Lower lobe of right lung (tissue), 2 donors: ENCODE measurements at regions not wholly inside any gene's neighbourhood (a gene's known extent, or its start where the extent isn't known, plus 50 kb on each side); places are given as distances from the start of the nearest gene placed in this dataset.

Experiments
- ATAC-seq, 2 donors: fragments of 200-7000 bp; cut with Tn5 transposase; one replicate each; pipeline ENCODE4 v1.9.1; 2020 to 2022; ENCODE audit warnings: mild to moderate bottlenecking in 2 of 2, moderate library complexity in 2 of 2
- DNase-seq: peaks from one replicate; pipeline ENCODE4 v3.0.0-alpha.2; 2020
- H3K27ac ChIP-seq: fragments of 200-600 bp; one replicate; pipeline ENCODE4 v1.8.0; 2022
- H3K27me3 ChIP-seq: fragments of 200-600 bp; one replicate; pipeline ENCODE4 v1.8.0; 2022; ENCODE audit warnings: low read depth
- H3K36me3 ChIP-seq: fragments of 200-600 bp; one replicate; pipeline ENCODE4 v1.8.0; 2022; ENCODE audit warnings: mild to moderate bottlenecking
- H3K4me1 ChIP-seq: fragments of 200-600 bp; one replicate; pipeline ENCODE4 v1.8.0; 2022
- H3K4me3 ChIP-seq: fragments of 200-600 bp; one replicate; pipeline ENCODE4 v1.8.0; 2022; ENCODE audit warnings: mild to moderate bottlenecking
- H3K9me3 ChIP-seq: fragments of 200-600 bp; one replicate; pipeline ENCODE4 v1.8.0; 2022
- CTCF ChIP-seq: fragments of 200-600 bp; IDR thresholded peaks from one replicate; pipeline ENCODE4 v1.8.0; 2022; ENCODE audit warnings: antibody characterized with exemption, mild to moderate bottlenecking
- intact Hi-C: fragments of 100-400 bp; cut with DNase I; formaldehyde crosslinking; loops from one replicate; pipeline ENCODE4 v1.11.0; 2022
- donor health status: DM: no; HTN: yes; CAD: no; lungs with severe emphysema.

- Histone ChIP-seq H3K9me3 (no peaks in the 10 kb centered on the region), H3K27ac (no peak overlapping the region), H3K27me3 (no peaks in the 10 kb centered on the region), H3K4me3 (no peak overlapping the region), H3K36me3 (no peaks in the 10 kb centered on the region), H3K4me1 (no peaks in the 10 kb centered on the region)
- no peak for ATAC-seq
- DNase-seq: no peak
- intact Hi-C loops: no loop called here
- TF ChIP-seq CTCF: no peak
Measured at GRCh38 chr12:63047146-63047545, 103.9 kb downstream of the AVPR1A start.

DNA sequence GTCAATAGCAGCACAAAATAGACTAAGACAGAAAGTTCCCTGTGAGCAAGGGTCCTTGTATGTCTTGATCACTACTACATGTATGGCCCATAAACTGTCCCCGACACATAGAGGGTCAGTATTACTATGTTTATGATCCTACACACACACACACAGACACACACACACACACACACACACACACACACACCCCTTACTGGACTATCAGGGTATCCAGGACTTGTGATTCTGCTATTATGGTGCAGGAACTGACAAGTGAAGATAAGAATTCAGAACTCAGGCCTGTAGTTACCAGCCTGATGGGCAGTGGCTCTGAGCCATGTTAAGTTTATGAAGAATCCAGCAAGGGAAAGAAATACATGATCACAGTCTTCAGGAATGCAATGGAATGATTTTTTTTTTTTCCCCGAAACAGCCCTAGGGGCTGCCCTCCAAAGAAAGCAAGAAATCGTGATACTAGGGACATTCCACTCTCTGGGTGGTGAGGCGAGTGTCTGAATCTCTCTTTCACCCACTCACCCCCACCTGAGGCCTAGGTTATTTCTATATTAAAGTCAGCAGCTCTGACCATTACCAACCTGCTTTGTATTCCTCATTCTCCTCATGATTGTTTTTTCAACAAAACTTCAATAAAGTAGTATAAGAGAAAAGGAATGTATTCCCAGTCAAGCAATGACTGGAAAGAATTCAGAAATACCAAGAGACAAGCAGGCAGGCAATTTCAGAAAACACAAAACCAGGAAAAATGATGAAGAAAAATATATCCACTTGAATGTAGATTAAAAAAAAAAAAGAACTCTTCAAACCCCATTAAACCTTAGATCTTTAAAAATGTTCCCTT lies 105.8 kb downstream of the AVPR1A start:
- Histone ChIP-seq H3K27ac (no peak overlapping the region), H3K9me3 (no peaks in the 10 kb centered on the region), H3K4me1 (no peaks in the 10 kb centered on the region), H3K36me3 (no peaks in the 10 kb centered on the region), H3K27me3 (no peaks in the 10 kb centered on the region), H3K4me3 (no peak overlapping the region)
- no peak for TF ChIP-seq CTCF
- DNase-seq: no peak
- no peak for ATAC-seq
- intact Hi-C loops: no loop called here

- intact Hi-C loops: no loop called here
- no peaks in the 10 kb centered on the region for H3K27me3 ChIP-seq
- no peaks in the 10 kb centered on the region for H3K36me3 ChIP-seq
Measured at GRCh38 chr12:63042646-63043045, 107.7 kb upstream of the PPM1H start.

GRCh38 chr12:63041601-63042000 lies 106.7 kb upstream of the PPM1H start:
- TF ChIP-seq CTCF: no peak
- H3K4me3 ChIP-seq: no peak overlapping the region
- intact Hi-C loops: no loop called here
- ATAC-seq (no peak), DNase-seq (no peak)
- no peaks in the 10 kb centered on the region for H3K9me3 ChIP-seq
- H3K36me3 ChIP-seq: no peaks in the 10 kb centered on the region
- no peaks in the 10 kb centered on the region for H3K4me1 ChIP-seq
- no peak overlapping the region for H3K27ac ChIP-seq
- H3K27me3 ChIP-seq: no peaks in the 10 kb centered on the region

More at GRCh38 chr12:63042646-63043045, 107.7 kb upstream of the PPM1H start:
- no peak overlapping the region for H3K27ac ChIP-seq
- no peaks in the 10 kb centered on the region for H3K4me1 ChIP-seq
- H3K9me3 ChIP-seq: no peaks in the 10 kb centered on the region
- DNase-seq (no peak), ATAC-seq (no peak)
- TF ChIP-seq CTCF: no peak
- no peak overlapping the region for H3K4me3 ChIP-seq

DNA sequence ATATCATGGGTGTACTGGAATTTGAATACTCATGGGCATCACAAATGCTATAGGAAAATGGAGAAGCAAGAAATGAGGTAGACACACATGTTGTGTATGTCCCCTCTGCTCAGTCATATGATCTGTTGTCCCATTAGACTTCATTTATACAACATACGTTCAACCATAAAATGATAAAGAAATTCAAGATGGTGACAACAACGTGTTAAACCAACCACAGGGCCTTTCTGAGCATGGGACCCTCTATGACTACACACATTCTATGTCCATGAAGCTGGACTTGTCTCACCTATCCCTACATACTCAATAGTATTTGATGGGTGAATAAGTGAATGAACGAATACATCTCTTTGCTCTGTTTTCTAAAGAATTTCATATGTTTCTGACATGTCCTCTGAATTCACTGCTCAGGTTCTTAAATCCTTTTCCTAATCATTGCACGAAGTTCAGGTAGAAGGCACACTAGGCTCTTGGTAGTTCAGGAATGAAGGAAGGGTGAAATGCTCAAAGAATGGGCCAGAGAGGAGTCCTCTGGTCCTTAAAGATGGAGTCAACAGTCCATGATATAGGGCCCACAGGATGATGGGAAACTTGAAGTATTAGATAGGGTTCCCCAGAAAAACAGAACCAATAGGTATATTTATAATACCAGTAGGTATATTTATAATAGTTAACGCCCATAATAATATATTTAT lies 105.7 kb upstream of the PPM1H start:
- Histone ChIP-seq H3K4me1 (no peaks in the 10 kb centered on the region), H3K27me3 (no peaks in the 10 kb centered on the region), H3K4me3 (no peak overlapping the region), H3K27ac (no peak overlapping the region), H3K9me3 (no peaks in the 10 kb centered on the region), H3K36me3 (no peaks in the 10 kb centered on the region)
- intact Hi-C loops: no loop called here
- TF ChIP-seq CTCF: no peak
- ATAC-seq: no peak
- no peak for DNase-seq
